Ammon's horn (tissue), 1 donor: ENCODE measurements at regions not wholly inside any gene's neighbourhood (a gene's known extent, or its start where the extent isn't known, plus 50 kb on each side); places are given as distances from the start of the nearest gene placed in this dataset.

Source experiments
- DNase-seq: peaks from one replicate; pipeline ENCODE4 v3.0.0-alpha.2; 2016; ENCODE audit warnings: low spot score

- DNase-seq = no peak
These were observed 1007.7 kb upstream of the SEMA6D start for GRCh38 chr15:46709460-46710083.

DNA sequence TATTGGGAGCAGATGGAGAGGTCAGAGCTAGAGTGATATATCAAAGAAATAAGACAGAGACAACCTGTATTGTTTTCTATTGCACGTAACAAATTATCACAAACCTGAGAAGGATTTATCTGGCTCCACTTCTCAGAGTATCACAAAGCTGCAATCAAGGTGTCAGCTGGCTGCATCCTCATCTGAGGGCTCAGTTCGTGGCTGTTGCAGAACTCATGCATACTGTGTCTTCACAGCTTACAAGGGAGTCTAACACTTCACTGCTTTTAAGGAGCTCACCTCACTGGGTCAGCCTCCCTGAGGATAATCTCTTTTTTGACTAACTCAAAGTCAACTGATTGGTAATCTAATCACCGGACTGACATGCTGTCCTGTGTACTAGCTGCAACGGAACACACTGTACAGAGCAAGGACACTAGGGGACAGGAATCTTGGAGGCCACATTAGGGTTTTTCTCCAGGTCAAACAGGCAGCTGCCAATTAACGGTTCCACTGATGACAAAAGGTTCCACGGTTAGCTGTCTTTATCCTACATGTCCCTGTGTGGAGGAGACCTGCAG is 1006.8 kb upstream of the SEMA6D start:
- DNase-seq = no peak

- no peak for DNase-seq
These were observed 1004.3 kb upstream of the SEMA6D start for GRCh38 chr15:46713045-46713444.

- no peak for DNase-seq
These were observed 1002.4 kb upstream of the SEMA6D start for GRCh38 chr15:46714950-46715349.

DNA sequence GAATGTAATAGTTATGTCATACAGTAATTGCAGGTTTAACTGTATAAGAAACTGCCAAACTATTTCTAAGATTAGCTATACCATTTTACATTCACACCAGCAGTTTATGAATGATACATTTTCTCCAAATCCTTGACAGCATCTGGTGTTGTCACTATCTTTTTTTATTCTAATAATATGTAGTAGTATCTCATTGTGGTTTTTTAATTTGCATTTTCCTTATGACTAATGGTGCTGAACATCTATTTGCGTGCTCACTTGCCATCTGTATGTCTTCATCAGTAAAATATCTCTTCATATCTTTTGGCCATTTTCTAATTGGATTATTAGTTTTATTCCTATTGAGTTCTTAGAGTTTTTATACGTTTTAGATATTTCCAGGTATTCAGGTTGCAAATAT is 994.0 kb upstream of the SEMA6D start:
- no peak for DNase-seq

DNA sequence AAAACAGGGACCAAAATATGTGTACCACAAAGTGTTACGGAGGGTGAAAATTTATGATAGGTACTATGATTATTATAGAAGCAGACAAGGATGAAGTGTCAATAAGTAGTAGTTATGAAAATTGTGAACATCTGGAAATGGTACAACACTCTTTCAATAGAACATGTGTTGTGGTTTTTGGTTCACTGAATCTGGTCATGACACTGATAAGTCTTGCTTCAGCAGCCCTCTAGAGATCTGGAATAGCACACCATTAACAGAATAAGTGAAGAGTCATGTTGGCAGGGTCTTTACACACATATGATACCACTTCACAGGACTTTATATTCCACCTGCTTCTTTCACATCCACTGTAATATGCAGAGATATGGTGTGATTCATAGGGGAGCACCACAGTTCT is 985.2 kb upstream of the SEMA6D start:
- DNase-seq = no peak

DNA sequence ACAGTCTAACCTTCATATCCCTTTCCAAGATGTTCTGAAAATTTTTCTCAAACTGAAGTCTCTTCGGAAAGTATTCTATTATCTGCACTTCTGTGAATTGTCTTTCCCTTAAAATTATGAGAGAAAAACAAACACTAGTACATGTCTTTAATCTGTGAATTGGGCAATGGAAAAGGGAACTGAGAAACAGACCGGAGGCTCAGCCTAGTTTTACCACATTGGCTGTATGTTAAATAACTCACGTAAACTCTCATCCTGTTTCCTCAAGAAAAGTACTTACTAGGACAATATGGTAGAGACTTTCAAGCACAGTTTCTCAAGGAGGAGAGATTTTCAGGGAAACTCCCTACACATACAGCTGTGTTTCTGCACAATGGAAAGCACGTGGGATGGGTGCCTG is 982.2 kb upstream of the SEMA6D start:
- DNase-seq = no peak

DNA sequence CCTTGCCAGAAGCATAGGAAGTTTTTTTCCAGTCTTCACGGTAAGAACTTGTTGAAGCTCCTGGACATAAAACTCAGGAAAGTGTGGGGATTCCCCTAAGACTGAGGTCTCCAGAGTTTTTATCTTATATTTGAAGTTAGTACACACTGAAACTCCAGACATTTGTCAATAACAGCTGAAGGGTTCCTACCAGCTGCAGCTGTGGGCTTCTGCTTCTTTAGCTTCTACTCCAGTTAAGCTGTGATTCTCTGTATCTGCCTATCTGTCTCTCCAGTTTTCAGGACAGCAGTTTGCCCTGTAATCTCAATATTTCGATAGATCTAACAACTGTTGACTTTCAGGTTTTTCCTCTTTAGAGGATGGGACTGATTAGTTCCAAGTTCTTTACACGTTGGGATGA is 966.0 kb upstream of the SEMA6D start:
- no peak for DNase-seq

- no peak for DNase-seq
These were observed 963.4 kb upstream of the SEMA6D start for GRCh38 chr15:46753946-46754345.

- no peak for DNase-seq
These were observed 954.2 kb upstream of the SEMA6D start for GRCh38 chr15:46763091-46763490.

DNA sequence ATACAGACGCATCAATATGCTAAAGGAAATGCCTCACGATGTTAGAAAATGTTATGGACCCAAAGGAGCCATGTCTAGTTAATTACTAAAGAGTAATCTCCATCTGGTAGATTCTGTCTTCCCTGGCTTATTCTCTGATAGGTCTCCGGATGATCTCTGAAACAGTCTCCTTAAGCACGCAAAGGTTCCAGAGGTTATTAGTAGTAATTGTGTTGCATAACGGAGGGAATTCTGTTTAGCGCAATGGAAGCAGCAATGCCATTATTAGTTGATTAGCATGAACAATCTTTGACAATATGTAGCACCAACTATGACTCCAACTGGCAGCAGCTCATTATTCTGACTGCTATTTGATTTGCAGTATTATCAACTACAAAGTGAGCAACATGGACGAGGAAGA is 952.5 kb upstream of the SEMA6D start:
- DNase-seq = no peak

DNA sequence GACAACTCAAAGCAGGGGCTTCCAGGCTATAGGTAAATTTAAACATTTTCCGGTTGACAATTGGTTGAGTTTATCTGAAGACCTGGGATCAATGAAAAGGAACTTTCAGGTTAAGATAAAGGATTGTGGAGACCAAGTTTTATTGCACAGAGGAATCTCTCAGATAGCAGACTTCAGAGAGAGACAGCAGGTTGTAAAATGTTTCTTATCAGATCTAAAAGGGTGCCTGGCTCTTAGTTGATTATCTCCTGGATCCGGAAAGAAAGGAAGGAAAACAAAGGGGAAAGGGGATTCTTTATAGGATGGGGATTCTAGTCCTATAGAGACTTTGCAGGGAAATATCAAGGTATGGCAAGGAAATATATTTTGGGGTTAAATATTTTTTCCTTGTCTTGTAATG is 951.3 kb upstream of the SEMA6D start:
- DNase-seq = no peak

- DNase-seq = no peak
These were observed 949.0 kb upstream of the SEMA6D start for GRCh38 chr15:46768287-46768686.

DNA sequence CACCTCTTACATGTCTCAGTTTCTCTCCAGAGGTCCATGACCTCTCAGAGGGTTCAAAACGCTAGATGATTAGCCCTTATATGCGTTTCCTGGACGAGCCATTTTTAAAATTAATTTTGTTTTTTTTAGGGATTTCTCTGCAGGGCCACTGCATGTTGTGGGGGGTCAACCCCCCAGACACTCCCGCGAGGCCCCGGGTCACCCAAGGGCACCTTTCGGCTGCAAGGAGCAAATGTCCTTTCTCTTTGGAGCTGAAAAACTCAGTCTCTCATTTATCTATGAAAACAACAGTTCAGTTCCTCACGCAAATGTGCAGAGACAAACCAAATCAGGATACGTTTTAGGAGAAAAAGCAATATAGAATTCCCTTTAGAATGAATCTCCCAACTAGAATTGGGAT is 944.3 kb upstream of the SEMA6D start:
- no peak for DNase-seq

- DNase-seq = no peak
These were observed 938.4 kb upstream of the SEMA6D start for GRCh38 chr15:46778876-46779275.

DNA sequence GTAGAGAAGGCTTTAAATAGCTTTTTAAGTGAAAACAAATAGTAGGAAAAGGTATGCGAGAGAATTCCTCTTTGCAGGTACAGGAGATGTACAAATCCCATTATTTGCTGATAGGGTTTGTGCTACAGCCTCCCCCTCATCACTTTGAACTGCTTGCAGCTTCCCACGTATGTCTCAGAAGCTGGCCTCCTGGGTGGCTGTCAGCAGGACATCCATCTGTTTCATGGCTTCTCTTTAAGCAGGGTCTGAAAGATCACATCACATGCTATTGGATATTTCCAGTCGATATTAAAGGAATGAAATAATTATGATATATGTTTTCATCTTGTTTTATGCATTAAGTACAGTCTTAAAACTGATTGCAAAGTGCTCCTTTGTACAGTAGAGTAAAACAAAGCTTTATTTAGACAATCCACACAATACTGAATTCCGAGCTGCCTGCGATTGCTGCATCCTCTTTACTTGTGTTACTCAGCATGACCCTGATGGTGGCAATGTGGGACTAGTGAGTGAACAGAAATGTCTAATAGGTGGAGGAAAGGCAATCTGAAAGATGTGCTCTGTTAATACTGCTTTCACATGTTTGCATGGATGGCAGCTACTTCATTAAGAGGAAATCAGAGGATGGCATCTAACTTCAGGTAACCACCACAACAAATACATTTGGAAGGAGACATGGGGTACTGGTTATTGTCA is 930.6 kb upstream of the SEMA6D start:
- DNase-seq = peak; percentile 32

DNA sequence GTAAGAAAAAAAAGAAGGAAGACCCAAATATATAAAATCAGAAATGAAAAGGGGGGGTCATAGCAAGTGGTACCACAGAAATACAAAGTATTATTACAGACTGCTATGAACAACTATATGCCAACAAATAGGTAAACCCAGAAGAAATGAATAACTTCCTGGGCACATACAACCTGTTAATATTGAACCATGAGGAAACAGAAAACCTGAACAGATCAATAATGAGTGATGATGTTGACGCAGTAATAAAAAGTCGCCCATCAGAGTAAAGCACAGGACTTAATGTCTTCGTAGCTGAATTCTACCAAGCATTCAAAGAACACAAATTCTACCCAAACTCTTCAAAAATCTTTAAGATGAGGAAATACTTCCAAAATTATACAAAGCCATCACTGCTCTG is 921.6 kb upstream of the SEMA6D start:
- DNase-seq = no peak

- no peak for DNase-seq
These were observed 908.5 kb upstream of the SEMA6D start for GRCh38 chr15:46808834-46809233.

DNA sequence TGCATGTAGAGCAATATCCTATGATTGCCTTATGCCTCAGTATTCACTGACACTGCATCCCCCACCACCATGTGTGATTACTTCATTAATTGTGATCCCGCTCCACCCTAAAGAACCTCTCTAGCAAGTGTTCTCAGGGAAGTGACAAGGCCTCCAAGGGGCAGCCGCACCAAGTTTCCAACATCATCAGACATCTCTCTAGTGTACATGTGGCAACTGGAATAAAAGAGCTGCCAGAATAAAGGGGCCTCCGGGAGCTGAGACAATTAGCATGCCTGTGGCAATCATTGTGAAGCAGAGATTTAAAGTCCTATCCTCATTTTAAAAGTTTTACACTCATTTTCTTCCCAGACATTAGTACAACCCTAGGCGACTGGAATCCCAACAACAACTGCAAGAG is 902.1 kb upstream of the SEMA6D start:
- DNase-seq = no peak

DNA sequence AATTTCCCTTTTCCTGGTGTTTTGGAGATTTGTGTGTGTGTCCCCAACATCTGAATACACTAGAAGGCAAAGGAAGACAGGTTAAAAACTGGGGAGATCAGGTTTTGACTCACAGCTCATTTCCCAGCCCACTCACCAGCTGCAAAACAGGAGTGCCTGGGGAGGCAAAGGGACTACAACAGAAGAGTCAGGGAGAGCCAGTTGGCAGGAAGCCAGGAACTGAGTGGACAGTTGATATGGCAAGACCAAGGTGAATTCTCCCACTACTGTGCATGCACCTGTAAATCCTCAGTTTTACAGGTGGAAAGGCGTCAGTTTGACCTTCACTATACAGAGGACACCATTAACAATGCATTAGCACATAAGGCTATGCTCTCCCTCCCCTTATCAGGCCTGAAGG is 901.5 kb upstream of the SEMA6D start:
- peak; percentile 3 for DNase-seq

DNA sequence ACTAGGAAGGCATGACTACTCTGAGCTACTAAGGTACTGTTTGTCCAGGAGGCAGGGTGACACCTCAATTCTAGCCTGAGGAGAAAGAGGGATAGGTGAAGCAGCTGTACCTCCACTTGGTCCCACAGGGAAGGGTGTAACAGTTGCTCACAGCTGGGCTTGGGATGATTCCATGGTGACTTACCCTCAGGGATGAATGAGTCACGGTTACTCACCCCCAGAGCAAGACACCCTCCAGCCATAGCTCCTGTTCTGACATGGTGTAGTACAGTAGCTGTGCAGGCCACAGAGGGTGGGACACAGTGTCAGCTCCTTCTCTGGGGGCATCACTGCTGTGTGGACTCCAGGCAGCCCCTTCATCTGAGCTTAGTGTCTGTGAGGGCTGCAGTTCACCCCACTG is 868.6 kb upstream of the SEMA6D start:
- DNase-seq = no peak

GRCh38 chr15:46853600-46853999 is 863.7 kb upstream of the SEMA6D start:
- no peak for DNase-seq

- no peak for DNase-seq
These were observed 862.7 kb upstream of the SEMA6D start for GRCh38 chr15:46854564-46854963.

- no peak for DNase-seq
These were observed 861.9 kb upstream of the SEMA6D start for GRCh38 chr15:46855388-46855787.
